ENCODE measurements at regions not wholly inside any gene's neighbourhood (a gene's known extent, or its start where the extent isn't known, plus 50 kb on each side); places are given as distances from the start of the nearest gene placed in this dataset.

- Histone ChIP-seq H3K36me3 (no peaks in the 10 kb centered on the region), H3K27me3 (replicated peaks) (no peaks in the 10 kb centered on the region), H3K27ac (no peak overlapping the region), H3K9me3 (replicated peaks) (no peaks in the 10 kb centered on the region), H3K4me3 (no peak overlapping the region), H3K4me1 (replicated peaks) (no peaks in the 10 kb centered on the region)
- DNase-seq (ENCODE audit: low read depth in 1 of 2, low spot score in 2 of 2): no peak
Measured at GRCh38 chr7:118013252-118014010, 140.2 kb upstream of the CTTNBP2 start.

- H3K4me1 ChIP-seq (replicated peaks): no peaks in the 10 kb centered on the region
- H3K4me3 ChIP-seq: no peak overlapping the region
- DNase-seq (ENCODE audit: low read depth in 1 of 2, low spot score in 2 of 2): no peak
- H3K27me3 ChIP-seq (replicated peaks): no peaks in the 10 kb centered on the region
- H3K36me3 ChIP-seq: no peaks in the 10 kb centered on the region
- no peak overlapping the region for H3K27ac ChIP-seq
- H3K9me3 ChIP-seq (replicated peaks): no peaks in the 10 kb centered on the region
Measured at GRCh38 chr7:118022546-118022945, 149.3 kb upstream of the CTTNBP2 start.

GRCh38 chr7:118026791-118027190 lies 153.6 kb upstream of the CTTNBP2 start:
- no peaks in the 10 kb centered on the region for H3K27me3 ChIP-seq (replicated peaks)
- no peak overlapping the region for H3K4me3 ChIP-seq
- no peaks in the 10 kb centered on the region for H3K9me3 ChIP-seq (replicated peaks)
- H3K27ac ChIP-seq: no peak overlapping the region
- no peak for DNase-seq (ENCODE audit: low read depth in 1 of 2, low spot score in 2 of 2)
- no peaks in the 10 kb centered on the region for H3K36me3 ChIP-seq
- no peaks in the 10 kb centered on the region for H3K4me1 ChIP-seq (replicated peaks)

GRCh38 chr7:118028226-118028625 lies 155.0 kb upstream of the CTTNBP2 start:
- Histone ChIP-seq H3K9me3 (replicated peaks) (no peaks in the 10 kb centered on the region), H3K4me1 (replicated peaks) (no peaks in the 10 kb centered on the region), H3K27me3 (replicated peaks) (no peaks in the 10 kb centered on the region), H3K4me3 (no peak overlapping the region), H3K36me3 (no peaks in the 10 kb centered on the region), H3K27ac (no peak overlapping the region)
- DNase-seq (ENCODE audit: low read depth in 1 of 2, low spot score in 2 of 2): no peak

- Histone ChIP-seq H3K27me3 (replicated peaks) (no peaks in the 10 kb centered on the region), H3K9me3 (replicated peaks) (no peaks in the 10 kb centered on the region), H3K4me1 (replicated peaks) (no peaks in the 10 kb centered on the region), H3K36me3 (no peaks in the 10 kb centered on the region), H3K27ac (no peak overlapping the region), H3K4me3 (no peak overlapping the region)
- no peak for DNase-seq (ENCODE audit: low read depth in 1 of 2, low spot score in 2 of 2)
Measured at GRCh38 chr7:118029826-118030422, 154.0 kb upstream of the LSM8 start.

- Histone ChIP-seq H3K4me1 (replicated peaks) (no peaks in the 10 kb centered on the region), H3K4me3 (no peak overlapping the region), H3K27ac (no peak overlapping the region), H3K36me3 (no peaks in the 10 kb centered on the region), H3K9me3 (replicated peaks) (no peaks in the 10 kb centered on the region), H3K27me3 (replicated peaks) (no peaks in the 10 kb centered on the region; the same call in 1 of the 2 replicates)
- DNase-seq (ENCODE audit: low read depth in 1 of 2, low spot score in 2 of 2): no peak
Measured at GRCh38 chr7:118033273-118033672, 150.7 kb upstream of the LSM8 start.

GRCh38 chr7:118039963-118040489 lies 143.9 kb upstream of the LSM8 start:
- H3K27me3 ChIP-seq (replicated peaks): no peaks in the 10 kb centered on the region; the same call in 1 of the 2 replicates
- no peak overlapping the region for H3K4me3 ChIP-seq
- H3K4me1 ChIP-seq (replicated peaks): no peaks in the 10 kb centered on the region
- no peak for DNase-seq (ENCODE audit: low read depth in 1 of 2, low spot score in 2 of 2)
- H3K27ac ChIP-seq: no peak overlapping the region
- H3K9me3 ChIP-seq (replicated peaks): no peaks in the 10 kb centered on the region
- H3K36me3 ChIP-seq: no peaks in the 10 kb centered on the region

GRCh38 chr7:118040562-118040961 lies 143.4 kb upstream of the LSM8 start:
- no peak for DNase-seq (ENCODE audit: low read depth in 1 of 2, low spot score in 2 of 2)
- H3K27me3 ChIP-seq (replicated peaks): no peaks in the 10 kb centered on the region; the same call in 1 of the 2 replicates
- no peaks in the 10 kb centered on the region for H3K9me3 ChIP-seq (replicated peaks)
- H3K36me3 ChIP-seq: no peaks in the 10 kb centered on the region
- no peak overlapping the region for H3K4me3 ChIP-seq
- no peak overlapping the region for H3K27ac ChIP-seq
- H3K4me1 ChIP-seq (replicated peaks): no peaks in the 10 kb centered on the region

GRCh38 chr7:118041251-118041878 lies 142.6 kb upstream of the LSM8 start:
- H3K4me1 ChIP-seq (replicated peaks): no peaks in the 10 kb centered on the region
- no peaks in the 10 kb centered on the region for H3K27me3 ChIP-seq (replicated peaks)
- no peaks in the 10 kb centered on the region for H3K36me3 ChIP-seq
- no peak overlapping the region for H3K4me3 ChIP-seq
- H3K9me3 ChIP-seq (replicated peaks): no peaks in the 10 kb centered on the region
- no peak overlapping the region for H3K27ac ChIP-seq
- no peak for DNase-seq (ENCODE audit: low read depth in 1 of 2, low spot score in 2 of 2)

GRCh38 chr7:118045629-118046028 lies 138.3 kb upstream of the LSM8 start:
- H3K36me3 ChIP-seq: no peaks in the 10 kb centered on the region

GRCh38 chr7:118046086-118046485 lies 137.9 kb upstream of the LSM8 start:
- H3K4me1 ChIP-seq (replicated peaks): no peaks in the 10 kb centered on the region
- H3K36me3 ChIP-seq: no peaks in the 10 kb centered on the region
- H3K27ac ChIP-seq: no peak overlapping the region
- no peak for DNase-seq (ENCODE audit: low read depth in 1 of 2, low spot score in 2 of 2)
- no peaks in the 10 kb centered on the region for H3K9me3 ChIP-seq (replicated peaks)
- no peaks in the 10 kb centered on the region for H3K27me3 ChIP-seq (replicated peaks)
- no peak overlapping the region for H3K4me3 ChIP-seq

More at GRCh38 chr7:118045629-118046028, 138.3 kb upstream of the LSM8 start:
- no peak for DNase-seq (ENCODE audit: low read depth in 1 of 2, low spot score in 2 of 2)
- H3K4me3 ChIP-seq: no peak overlapping the region
- H3K27ac ChIP-seq: no peak overlapping the region
- H3K9me3 ChIP-seq (replicated peaks): no peaks in the 10 kb centered on the region
- no peaks in the 10 kb centered on the region for H3K4me1 ChIP-seq (replicated peaks)
- no peaks in the 10 kb centered on the region for H3K27me3 ChIP-seq (replicated peaks)

GRCh38 chr7:118046801-118047200 lies 137.2 kb upstream of the LSM8 start:
- Histone ChIP-seq H3K27ac (no peak overlapping the region), H3K36me3 (no peaks in the 10 kb centered on the region), H3K4me1 (replicated peaks) (no peaks in the 10 kb centered on the region), H3K9me3 (replicated peaks) (no peaks in the 10 kb centered on the region), H3K27me3 (replicated peaks) (no peaks in the 10 kb centered on the region), H3K4me3 (no peak overlapping the region)
- DNase-seq (ENCODE audit: low read depth in 1 of 2, low spot score in 2 of 2): no peak

GRCh38 chr7:118052336-118052735 lies 131.6 kb upstream of the LSM8 start:
- H3K36me3 ChIP-seq: no peaks in the 10 kb centered on the region
- DNase-seq (ENCODE audit: low read depth in 1 of 2, low spot score in 2 of 2): no peak

GRCh38 chr7:118053353-118053752 lies 130.6 kb upstream of the LSM8 start:
- Histone ChIP-seq H3K4me1 (replicated peaks) (no peaks in the 10 kb centered on the region), H3K27me3 (replicated peaks) (no peaks in the 10 kb centered on the region), H3K4me3 (no peak overlapping the region), H3K27ac (no peak overlapping the region), H3K9me3 (replicated peaks) (no peaks in the 10 kb centered on the region), H3K36me3 (no peaks in the 10 kb centered on the region)
- no peak for DNase-seq (ENCODE audit: low read depth in 1 of 2, low spot score in 2 of 2)

More at GRCh38 chr7:118052336-118052735, 131.6 kb upstream of the LSM8 start:
- Histone ChIP-seq H3K9me3 (replicated peaks) (no peaks in the 10 kb centered on the region), H3K4me3 (no peak overlapping the region), H3K27me3 (replicated peaks) (no peaks in the 10 kb centered on the region), H3K27ac (no peak overlapping the region), H3K4me1 (replicated peaks) (no peaks in the 10 kb centered on the region)
